ENCODE measurements at regions not wholly inside any gene's neighbourhood (a gene's known extent, or its start where the extent isn't known, plus 50 kb on each side); places are given as distances from the start of the nearest gene placed in this dataset.

- intact Hi-C loops (cut with micrococcal nuclease; ENCODE audit: unreplicated experiment): no loop called here
- Histone ChIP-seq H3K9me3 (ENCODE audit: low read length) (no peaks in the 10 kb centered on the region), H3K79me2 (ENCODE audit: insufficient read depth, low read depth, low read length) (no peaks in the 10 kb centered on the region), H2AFZ (ENCODE audit: low read length) (no peak overlapping the region), H3K4me2 (ENCODE audit: low read length) (no peak overlapping the region), H3K4me3 (ENCODE audit: low read depth, low read length, poor library complexity, severe bottlenecking) (no peak overlapping the region), H4K20me1 (ENCODE audit: insufficient read depth, low read length) (no peaks in the 10 kb centered on the region), H3K9me2 (ENCODE audit: insufficient read depth, low read length) (no peaks in the 10 kb centered on the region), H3K36me3 (ENCODE audit: insufficient read depth, low read length) (no peaks in the 10 kb centered on the region), H3K4me1 (ENCODE audit: insufficient read depth, low read length, poor library complexity, severe bottlenecking) (no peaks in the 10 kb centered on the region), H3K27ac (ENCODE audit: low read depth, low read length, poor library complexity, severe bottlenecking) (no peak overlapping the region)
- no peak for DNase-seq (ENCODE audit: low spot score)
- BruUV-seq (replicated peaks): no TSS peak
- CTCF ChIA-PET (ENCODE audit: unreplicated experiment): no interaction called here
- POLR2A ChIA-PET: no interaction called here
- TF ChIP-seq CTCF (conservative IDR thresholded peaks at IDR 0.05; ENCODE audit: low read length) (no peak), EZH2phosphoT487 (IDR thresholded peaks at IDR 0.05; ENCODE audit: borderline replicate concordance, low read depth, low read length) (no peak)
These were observed 201.3 kb upstream of the PRICKLE2 start for GRCh38 chr3:64426551-64426950.

- H3K27ac ChIP-seq (ENCODE audit: low read depth, low read length, poor library complexity, severe bottlenecking): no peak overlapping the region
- no peaks in the 10 kb centered on the region for H3K9me3 ChIP-seq (ENCODE audit: low read length)
- H2AFZ ChIP-seq (ENCODE audit: low read length): no peak overlapping the region
- intact Hi-C loops (cut with micrococcal nuclease; ENCODE audit: unreplicated experiment): no loop called here
- no peak overlapping the region for H3K4me3 ChIP-seq (ENCODE audit: low read depth, low read length, poor library complexity, severe bottlenecking)
- ChIA-PET CTCF (ENCODE audit: unreplicated experiment) (no interaction called here), POLR2A (no interaction called here)
- no peaks in the 10 kb centered on the region for H3K4me1 ChIP-seq (ENCODE audit: insufficient read depth, low read length, poor library complexity, severe bottlenecking)
- H3K4me2 ChIP-seq (ENCODE audit: low read length): no peak overlapping the region
- no TSS peak for BruUV-seq (replicated peaks)
- H4K20me1 ChIP-seq (ENCODE audit: insufficient read depth, low read length): no peaks in the 10 kb centered on the region
- no peaks in the 10 kb centered on the region for H3K9me2 ChIP-seq (ENCODE audit: insufficient read depth, low read length)
- no peaks in the 10 kb centered on the region for H3K79me2 ChIP-seq (ENCODE audit: insufficient read depth, low read depth, low read length)
- no peaks in the 10 kb centered on the region for H3K36me3 ChIP-seq (ENCODE audit: insufficient read depth, low read length)
- TF ChIP-seq CTCF (conservative IDR thresholded peaks at IDR 0.05; ENCODE audit: low read length) (no peak), EZH2phosphoT487 (IDR thresholded peaks at IDR 0.05; ENCODE audit: borderline replicate concordance, low read depth, low read length) (no peak)
- DNase-seq (ENCODE audit: low spot score): no peak
These were observed 197.7 kb upstream of the PRICKLE2 start for GRCh38 chr3:64422932-64423331.

GRCh38 chr3:64422192-64422591 lies 196.9 kb upstream of the PRICKLE2 start:
- POLR2A ChIA-PET: interaction anchor here (0.7 kb wide), 1 partner anchor 84 kb away, joined by 3 read pairs; no protein-coding TSS in a partner anchor
- Histone ChIP-seq H4K20me1 (ENCODE audit: insufficient read depth, low read length) (no peaks in the 10 kb centered on the region), H3K9me3 (ENCODE audit: low read length) (no peaks in the 10 kb centered on the region), H3K4me2 (ENCODE audit: low read length) (no peak overlapping the region), H3K79me2 (ENCODE audit: insufficient read depth, low read depth, low read length) (no peaks in the 10 kb centered on the region), H3K9me2 (ENCODE audit: insufficient read depth, low read length) (no peaks in the 10 kb centered on the region), H3K4me1 (ENCODE audit: insufficient read depth, low read length, poor library complexity, severe bottlenecking) (no peaks in the 10 kb centered on the region), H3K4me3 (ENCODE audit: low read depth, low read length, poor library complexity, severe bottlenecking) (no peak overlapping the region), H3K36me3 (ENCODE audit: insufficient read depth, low read length) (no peaks in the 10 kb centered on the region), H2AFZ (ENCODE audit: low read length) (no peak overlapping the region), H3K27ac (ENCODE audit: low read depth, low read length, poor library complexity, severe bottlenecking) (no peak overlapping the region)
- no peak for DNase-seq (ENCODE audit: low spot score)
- intact Hi-C loops (cut with micrococcal nuclease; ENCODE audit: unreplicated experiment): no loop called here
- no TSS peak for BruUV-seq (replicated peaks)
- CTCF ChIA-PET (ENCODE audit: unreplicated experiment): no interaction called here
- no peak for TF ChIP-seq EZH2phosphoT487 (IDR thresholded peaks at IDR 0.05; ENCODE audit: borderline replicate concordance, low read depth, low read length)
- no peak for TF ChIP-seq CTCF (conservative IDR thresholded peaks at IDR 0.05; ENCODE audit: low read length)
